ENCODE measurements at regions not wholly inside any gene's neighbourhood (a gene's known extent, or its start where the extent isn't known, plus 50 kb on each side); places are given as distances from the start of the nearest gene placed in this dataset.
A peak's percentile ranks its signal among the peaks of the same experiment; 100 is the strongest.

DNA sequence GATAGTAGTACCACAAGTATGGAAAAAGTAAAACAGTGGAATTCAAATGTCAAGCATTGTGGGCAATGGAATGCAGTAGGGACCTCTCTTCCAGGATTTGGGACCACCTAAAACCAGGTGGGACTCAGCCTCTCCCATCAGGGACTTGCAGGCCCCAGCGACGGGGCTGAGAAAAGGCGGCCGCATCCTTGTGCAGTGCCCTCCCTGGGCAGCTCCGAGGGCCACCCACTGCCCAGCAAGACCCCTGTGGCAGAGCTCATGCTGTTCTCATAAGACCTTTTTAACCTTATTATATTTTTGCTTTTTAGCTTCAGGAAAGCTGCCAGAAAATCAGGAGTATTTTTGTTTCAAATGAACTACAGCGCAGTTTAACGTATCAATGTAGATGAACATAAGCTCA lies 142.6 kb upstream of the RPS6KA2 start:
- H3K9me3 Mint-ChIP-seq, result no peaks in the 10 kb centered on the region
- TF ChIP-seq, protein P1, sequence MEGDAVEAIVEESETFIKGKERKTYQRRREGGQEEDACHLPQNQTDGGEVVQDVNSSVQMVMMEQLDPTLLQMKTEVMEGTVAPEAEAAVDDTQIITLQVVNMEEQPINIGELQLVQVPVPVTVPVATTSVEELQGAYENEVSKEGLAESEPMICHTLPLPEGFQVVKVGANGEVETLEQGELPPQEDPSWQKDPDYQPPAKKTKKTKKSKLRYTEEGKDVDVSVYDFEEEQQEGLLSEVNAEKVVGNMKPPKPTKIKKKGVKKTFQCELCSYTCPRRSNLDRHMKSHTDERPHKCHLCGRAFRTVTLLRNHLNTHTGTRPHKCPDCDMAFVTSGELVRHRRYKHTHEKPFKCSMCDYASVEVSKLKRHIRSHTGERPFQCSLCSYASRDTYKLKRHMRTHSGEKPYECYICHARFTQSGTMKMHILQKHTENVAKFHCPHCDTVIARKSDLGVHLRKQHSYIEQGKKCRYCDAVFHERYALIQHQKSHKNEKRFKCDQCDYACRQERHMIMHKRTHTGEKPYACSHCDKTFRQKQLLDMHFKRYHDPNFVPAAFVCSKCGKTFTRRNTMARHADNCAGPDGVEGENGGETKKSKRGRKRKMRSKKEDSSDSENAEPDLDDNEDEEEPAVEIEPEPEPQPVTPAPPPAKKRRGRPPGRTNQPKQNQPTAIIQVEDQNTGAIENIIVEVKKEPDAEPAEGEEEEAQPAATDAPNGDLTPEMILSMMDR (conservative IDR thresholded peaks at IDR 0.05), result no peak
- H3K36me3 Mint-ChIP-seq, result no peaks in the 10 kb centered on the region
- peaks cover 20% of the 10 kb centered on the region for H3K27me3 Mint-ChIP-seq
- DNase-seq (ENCODE audit: extremely low spot score, unreplicated experiment), result peak; percentile 36
- no peak overlapping the region for H3K27ac Mint-ChIP-seq
- H3K4me1 Mint-ChIP-seq (ENCODE audit: unreplicated experiment), result peaks cover 22% of the 10 kb centered on the region
- no peak overlapping the region for H3K4me3 Mint-ChIP-seq

DNA sequence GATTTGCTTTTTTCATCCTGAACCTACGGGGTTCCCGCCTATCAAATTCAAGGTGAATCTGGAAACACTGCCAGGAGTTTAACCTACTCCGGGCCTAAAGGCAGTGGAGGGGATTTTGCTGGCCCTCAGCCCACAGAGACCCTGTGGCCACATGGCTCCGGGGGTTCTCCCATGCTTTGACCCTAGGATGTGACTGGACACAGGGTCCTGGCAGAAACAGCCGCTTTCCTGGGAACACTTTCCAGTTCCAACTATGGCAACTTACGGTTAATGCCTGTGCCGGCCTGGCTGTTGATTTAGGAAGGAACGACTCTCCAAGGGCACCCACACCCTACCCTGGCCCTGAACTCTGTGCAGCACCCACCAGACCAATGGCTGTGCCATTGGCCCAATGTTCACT lies 141.7 kb upstream of the RPS6KA2 start:
- no peaks in the 10 kb centered on the region for H3K9me3 Mint-ChIP-seq
- H3K27ac Mint-ChIP-seq, result no peak overlapping the region
- peaks cover 22% of the 10 kb centered on the region for H3K4me1 Mint-ChIP-seq (ENCODE audit: unreplicated experiment)
- H3K4me3 Mint-ChIP-seq, result no peak overlapping the region
- TF ChIP-seq, protein P1 (conservative IDR thresholded peaks at IDR 0.05), result no peak
- no peaks in the 10 kb centered on the region for H3K36me3 Mint-ChIP-seq
- H3K27me3 Mint-ChIP-seq, result peaks cover 20% of the 10 kb centered on the region
- peak; percentile 42 for DNase-seq (ENCODE audit: extremely low spot score, unreplicated experiment)

DNA sequence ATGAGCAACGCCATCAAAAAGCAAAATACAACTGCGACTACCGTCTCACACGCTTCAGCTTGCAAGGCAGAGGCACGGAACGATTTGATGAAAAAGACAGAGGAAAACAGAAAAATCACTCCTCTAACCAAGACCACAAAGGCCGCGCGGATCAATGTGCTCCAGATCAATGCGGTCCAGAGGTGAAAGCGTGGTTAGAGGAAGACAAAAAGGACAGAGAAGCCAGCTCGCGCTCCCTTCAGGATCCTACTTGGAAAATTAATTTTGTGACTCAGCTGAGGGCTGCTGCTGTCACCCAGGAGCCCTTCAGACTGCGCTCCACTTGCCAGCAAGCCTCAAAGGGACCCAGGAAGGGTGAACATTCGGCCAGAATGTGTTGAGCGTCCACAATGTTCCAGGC lies 140.2 kb upstream of the RPS6KA2 start:
- H3K36me3 Mint-ChIP-seq, result no peaks in the 10 kb centered on the region
- no peak for DNase-seq (ENCODE audit: extremely low spot score, unreplicated experiment)
- H3K27ac Mint-ChIP-seq, result no peak overlapping the region
- no peak overlapping the region for H3K4me3 Mint-ChIP-seq
- no peaks in the 10 kb centered on the region for H3K9me3 Mint-ChIP-seq
- peaks cover 22% of the 10 kb centered on the region for H3K4me1 Mint-ChIP-seq (ENCODE audit: unreplicated experiment)
- TF ChIP-seq, protein P1 (conservative IDR thresholded peaks at IDR 0.05), result no peak
- H3K27me3 Mint-ChIP-seq, result peaks cover 7% of the 10 kb centered on the region

DNA sequence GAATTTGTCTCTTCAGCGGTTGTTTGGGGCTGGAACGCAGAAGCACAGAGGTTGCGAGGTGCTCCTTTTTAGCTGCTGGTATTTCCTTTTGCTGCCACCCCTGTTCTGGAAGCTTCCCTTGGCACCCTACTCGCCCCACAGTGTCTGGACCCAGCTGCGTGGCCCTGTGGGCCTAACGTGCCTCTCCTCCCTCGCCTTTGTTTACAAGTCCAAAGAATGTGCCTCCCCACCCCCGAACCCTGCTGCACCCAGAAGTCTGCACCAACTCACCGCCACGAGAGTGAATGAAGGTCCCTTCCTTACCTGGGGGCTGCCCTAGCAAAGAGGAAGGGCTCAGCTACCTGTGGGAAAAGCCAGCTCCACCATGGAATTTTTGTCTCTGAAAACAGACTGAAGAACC lies 139.7 kb upstream of the RPS6KA2 start:
- Mint-ChIP-seq H3K9me3 (no peaks in the 10 kb centered on the region), H3K4me3 (no peak overlapping the region), H3K36me3 (no peaks in the 10 kb centered on the region), H3K27ac (no peak overlapping the region), H3K27me3 (peaks cover 7% of the 10 kb centered on the region), H3K4me1 (ENCODE audit: unreplicated experiment) (peaks cover 22% of the 10 kb centered on the region)
- TF ChIP-seq, protein P1 (conservative IDR thresholded peaks at IDR 0.05), result no peak
- DNase-seq (ENCODE audit: extremely low spot score, unreplicated experiment), result no peak

DNA sequence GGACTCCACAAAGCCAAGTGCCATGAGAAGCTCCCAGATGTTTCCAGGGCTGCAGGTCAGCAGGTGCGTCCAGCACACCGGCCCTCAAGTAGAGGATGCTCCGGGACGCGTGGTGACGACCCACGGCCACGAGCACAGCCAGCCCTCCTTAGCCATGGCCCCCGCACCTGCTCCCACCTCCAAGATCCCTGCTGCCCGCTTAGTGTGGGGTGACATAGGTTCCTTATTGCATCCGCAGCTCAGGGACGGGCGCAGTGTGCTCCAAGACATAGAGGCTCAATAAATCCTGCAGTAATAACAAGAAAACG lies 138.1 kb upstream of the RPS6KA2 start:
- H3K4me1 Mint-ChIP-seq (ENCODE audit: unreplicated experiment), result peaks cover 22% of the 10 kb centered on the region
- H3K4me3 Mint-ChIP-seq, result no peak overlapping the region
- no peaks in the 10 kb centered on the region for H3K9me3 Mint-ChIP-seq
- H3K36me3 Mint-ChIP-seq, result no peaks in the 10 kb centered on the region
- TF ChIP-seq, protein P1 (conservative IDR thresholded peaks at IDR 0.05), result no peak
- no peak overlapping the region for H3K27ac Mint-ChIP-seq
- H3K27me3 Mint-ChIP-seq, result peaks cover 10% of the 10 kb centered on the region
- no peak for DNase-seq (ENCODE audit: extremely low spot score, unreplicated experiment)
